Thymus (tissue), 11 donors: ENCODE measurements at regions not wholly inside any gene's neighbourhood (a gene's known extent, or its start where the extent isn't known, plus 50 kb on each side); places are given as distances from the start of the nearest gene placed in this dataset.

Experiments used
- DNase-seq, 9 donors: peaks; one replicate each; pipeline ENCODE4 v3.0.0-alpha.2; 2013; ENCODE audit warnings: low spot score in 9 of 9, low read depth in 6 of 9, missing footprints in 1 of 9
- H3K27ac ChIP-seq, 2 donors: one replicate each; pipeline ENCODE4 v1.5.1; 2013; ENCODE audit warnings: control low read depth in 1 of 2, low read depth in 1 of 2, low read length in 1 of 2, mild to moderate bottlenecking in 1 of 2, moderate library complexity in 1 of 2
- H3K27me3 ChIP-seq, 2 donors: one replicate each; pipeline ENCODE4 v1.5.1; 2013; ENCODE audit warnings: low read length in 1 of 2; ENCODE audit not compliant: control insufficient read depth in 2 of 2, insufficient read depth in 1 of 2
- H3K36me3 ChIP-seq, 2 donors: one replicate each; pipeline ENCODE4 v1.5.1; 2013; ENCODE audit warnings: low read length in 1 of 2, mild to moderate bottlenecking in 1 of 2, moderate library complexity in 1 of 2; ENCODE audit not compliant: control insufficient read depth in 2 of 2, insufficient read depth in 2 of 2
- H3K4me1 ChIP-seq, 2 donors: one replicate each; pipeline ENCODE4 v1.5.1; 2013; ENCODE audit warnings: low read length in 2 of 2; ENCODE audit not compliant: control insufficient read depth in 2 of 2, insufficient read depth in 2 of 2
- H3K4me3 ChIP-seq, 2 donors: one replicate each; pipeline ENCODE4 v1.5.1; 2013; ENCODE audit warnings: low read length in 2 of 2, control low read depth in 1 of 2, mild to moderate bottlenecking in 1 of 2
- H3K9me3 ChIP-seq, 2 donors: one replicate each; pipeline ENCODE4 v1.5.1; 2013; ENCODE audit warnings: low read length in 1 of 2, mild to moderate bottlenecking in 1 of 2; ENCODE audit not compliant: control insufficient read depth in 2 of 2, insufficient read depth in 1 of 2
- WGBS: extraction: QIAGEN DNeasy Blood & Tissue Kit; methylation state at CpG from one replicate; pipeline ENCODE4 v1.1.7; 2013; 5-methylcytosine and 5-hydroxymethylcytosine counted together
- donor health status: healthy.

GRCh38 chr20:50343490-50344179 lies 153.0 kb downstream of the CEBPB start:
- Histone ChIP-seq H3K27me3 (peaks cover 0 to 3% of the 10 kb centered on the region in 2 donors), H3K9me3 (no peaks in the 10 kb centered on the region), H3K27ac (no peak overlapping the region), H3K4me3 (no peak overlapping the region), H3K4me1 (peaks cover 2 to 27% of the 10 kb centered on the region in 2 donors), H3K36me3 (no peaks in the 10 kb centered on the region)
- DNase-seq, result no peak
- WGBS, result 96% methylated on average over 25 of the region's 25 CpGs

- H3K4me1 ChIP-seq, result peaks cover 0 to 19% of the 10 kb centered on the region in 2 donors
- H3K27me3 ChIP-seq, result peaks cover 0 to 3% of the 10 kb centered on the region in 2 donors
- H3K4me3 ChIP-seq, result no peak overlapping the region
- H3K27ac ChIP-seq, result no peak overlapping the region
- WGBS, result 97% methylated on average over 11 of the region's 11 CpGs
- H3K36me3 ChIP-seq, result no peaks in the 10 kb centered on the region
- H3K9me3 ChIP-seq, result no peaks in the 10 kb centered on the region
- no peak for DNase-seq
These were observed 153.8 kb downstream of the CEBPB start for GRCh38 chr20:50344232-50345071.

- H3K4me1 ChIP-seq, result peaks cover 0 to 5% of the 10 kb centered on the region in 2 donors
- H3K36me3 ChIP-seq, result no peaks in the 10 kb centered on the region
- 84% methylated on average over 6 of the region's 6 CpGs for WGBS
- peaks cover 0 to 3% of the 10 kb centered on the region in 2 donors for H3K27me3 ChIP-seq
- H3K4me3 ChIP-seq, result no peak overlapping the region
- no peaks in the 10 kb centered on the region for H3K9me3 ChIP-seq
- DNase-seq, result no peak
- H3K27ac ChIP-seq, result no peak overlapping the region
These were observed 155.2 kb downstream of the CEBPB start for GRCh38 chr20:50345712-50346373.

- Histone ChIP-seq H3K36me3 (no peaks in the 10 kb centered on the region), H3K4me3 (no peak overlapping the region), H3K9me3 (no peaks in the 10 kb centered on the region), H3K27me3 (peaks cover 0 to 3% of the 10 kb centered on the region in 2 donors), H3K4me1 (no peaks in the 10 kb centered on the region), H3K27ac (peak overlapping the region in 1 of 2 donors; percentile 25)
- 57% methylated on average over 26 of the region's 26 CpGs for WGBS
- peak in 1 of 9 donors; percentile 21 for DNase-seq
These were observed 156.0 kb downstream of the CEBPB start for GRCh38 chr20:50346374-50347283.

- WGBS, result 92% methylated on average over 13 of the region's 13 CpGs
- Histone ChIP-seq H3K4me3 (no peak overlapping the region), H3K36me3 (no peaks in the 10 kb centered on the region), H3K4me1 (no peaks in the 10 kb centered on the region), H3K9me3 (no peaks in the 10 kb centered on the region), H3K27me3 (peaks cover 0 to 3% of the 10 kb centered on the region in 2 donors), H3K27ac (peak overlapping the region; percentile 37 to 62)
- no peak for DNase-seq
These were observed 156.8 kb downstream of the CEBPB start for GRCh38 chr20:50347284-50348063.

- 73% methylated on average over 6 of the region's 6 CpGs for WGBS
- DNase-seq, result no peak
These were observed 157.5 kb downstream of the CEBPB start for GRCh38 chr20:50348096-50348495.

GRCh38 chr20:50350510-50351249 lies 159.5 kb upstream of the PTPN1 start:
- Histone ChIP-seq H3K27me3 (peaks cover 0 to 3% of the 10 kb centered on the region in 2 donors), H3K27ac (no peak overlapping the region), H3K4me1 (peaks cover 0 to 9% of the 10 kb centered on the region in 2 donors), H3K9me3 (no peaks in the 10 kb centered on the region), H3K36me3 (no peaks in the 10 kb centered on the region), H3K4me3 (no peak overlapping the region)
- 85% methylated on average over 16 of the region's 16 CpGs for WGBS
- no peak for DNase-seq

More at GRCh38 chr20:50348096-50348495, 157.5 kb downstream of the CEBPB start:
- H3K4me1 ChIP-seq, result peaks cover 0 to 1% of the 10 kb centered on the region in 2 donors
- H3K27ac ChIP-seq, result peak overlapping the region in 1 of 2 donors; percentile 15
- H3K27me3 ChIP-seq, result peaks cover 0 to 3% of the 10 kb centered on the region in 2 donors
- H3K4me3 ChIP-seq, result no peak overlapping the region
- H3K9me3 ChIP-seq, result no peaks in the 10 kb centered on the region
- no peaks in the 10 kb centered on the region for H3K36me3 ChIP-seq
